ENCODE measurements at regions not wholly inside any gene's neighbourhood (a gene's known extent, or its start where the extent isn't known, plus 50 kb on each side); places are given as distances from the start of the nearest gene placed in this dataset.

DNA sequence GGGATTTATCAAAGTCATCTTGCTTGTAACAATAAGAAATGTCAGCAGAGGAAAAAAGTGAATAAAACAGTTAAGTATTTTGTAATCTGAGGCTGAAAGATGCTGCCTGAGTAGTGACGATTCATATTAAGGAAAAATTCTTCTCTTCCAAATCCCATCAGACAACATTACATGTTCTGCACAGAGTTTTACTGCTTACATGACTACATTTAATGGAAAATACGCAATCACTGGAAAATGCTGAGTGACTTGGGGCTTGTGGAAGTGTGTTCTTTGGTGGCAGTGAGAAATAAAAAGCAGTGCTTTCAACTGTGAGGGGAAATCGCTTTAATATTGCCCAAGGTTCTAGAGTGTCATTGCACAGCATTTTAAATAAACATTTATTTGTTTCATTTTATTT lies 1025.2 kb upstream of the GOT2 start:
- DNase-seq (ENCODE audit: low read depth in 2 of 3, low spot score in 1 of 3) = no peak

DNA sequence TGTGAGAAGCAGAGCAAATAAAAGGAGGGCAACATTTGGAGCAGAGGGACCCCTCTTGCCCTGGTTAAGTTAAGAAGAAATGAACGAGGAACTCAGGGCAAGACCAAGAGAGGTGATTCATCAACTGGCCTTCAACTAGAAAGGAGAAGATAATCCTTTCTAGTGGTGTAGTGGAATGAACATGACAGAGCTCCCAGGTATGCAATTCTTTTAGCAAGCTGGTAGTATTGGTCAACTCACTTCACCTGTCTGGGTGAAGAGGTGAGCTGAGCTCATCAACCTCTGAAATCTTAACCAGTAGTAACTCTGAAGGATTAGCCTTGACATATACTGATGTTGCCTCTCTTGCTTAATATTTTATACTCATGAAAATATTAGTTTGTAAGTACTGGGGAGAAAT lies 1024.7 kb upstream of the GOT2 start:
- no peak for DNase-seq (ENCODE audit: low read depth in 2 of 3, low spot score in 1 of 3)

DNA sequence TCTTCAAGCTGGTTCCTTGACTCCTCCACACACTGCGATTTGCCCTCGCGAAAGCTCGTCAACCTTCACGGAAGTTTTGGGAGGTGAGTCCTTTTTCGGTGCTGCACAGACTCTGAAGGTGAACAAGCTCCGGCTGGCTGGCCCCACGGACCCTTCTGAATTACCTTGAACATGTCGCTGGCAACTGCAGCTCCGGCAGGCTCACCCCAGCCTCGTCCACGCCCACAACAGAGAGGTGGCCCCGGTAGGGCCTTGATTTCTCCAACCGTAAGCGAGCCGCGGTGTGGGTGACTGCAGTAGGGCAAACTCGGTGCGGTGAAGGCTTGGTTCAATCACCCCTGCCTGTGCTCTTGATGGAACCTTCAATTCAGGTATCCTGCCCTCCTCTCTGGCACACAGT lies 1020.7 kb upstream of the GOT2 start:
- no peak for DNase-seq (ENCODE audit: low read depth in 2 of 3, low spot score in 1 of 3)

DNA sequence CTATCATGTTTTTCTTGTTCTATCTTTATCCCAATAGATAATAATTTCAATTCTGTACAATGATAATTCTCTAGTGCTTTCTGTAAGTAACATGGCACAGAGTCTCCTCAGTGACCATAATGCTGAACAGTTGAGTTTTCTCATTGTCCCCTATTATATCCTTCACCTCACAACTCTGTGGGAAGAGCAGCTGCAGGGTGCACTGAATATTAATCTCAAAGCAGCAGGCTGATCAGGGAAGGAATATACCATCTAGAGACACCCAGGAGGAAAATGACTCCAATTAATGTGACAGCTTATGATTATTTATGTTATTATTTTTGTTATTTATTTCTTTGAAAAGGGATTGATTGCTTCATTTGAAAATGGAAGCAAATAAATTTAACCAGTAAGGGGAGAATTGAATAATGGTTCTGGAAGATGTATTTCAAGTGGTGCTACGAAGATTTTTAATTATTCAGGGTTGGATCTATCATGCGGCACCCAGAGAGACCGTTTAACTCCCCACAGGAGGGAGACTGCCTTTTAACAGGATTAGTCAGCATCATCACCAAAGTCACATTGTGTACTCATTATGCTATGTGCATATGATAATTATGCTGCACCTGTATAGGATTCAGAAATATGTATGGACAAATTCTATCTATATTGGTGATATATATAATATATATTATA lies 1015.7 kb upstream of the GOT2 start:
- no peak for DNase-seq (ENCODE audit: low read depth in 2 of 3, low spot score in 1 of 3)

DNA sequence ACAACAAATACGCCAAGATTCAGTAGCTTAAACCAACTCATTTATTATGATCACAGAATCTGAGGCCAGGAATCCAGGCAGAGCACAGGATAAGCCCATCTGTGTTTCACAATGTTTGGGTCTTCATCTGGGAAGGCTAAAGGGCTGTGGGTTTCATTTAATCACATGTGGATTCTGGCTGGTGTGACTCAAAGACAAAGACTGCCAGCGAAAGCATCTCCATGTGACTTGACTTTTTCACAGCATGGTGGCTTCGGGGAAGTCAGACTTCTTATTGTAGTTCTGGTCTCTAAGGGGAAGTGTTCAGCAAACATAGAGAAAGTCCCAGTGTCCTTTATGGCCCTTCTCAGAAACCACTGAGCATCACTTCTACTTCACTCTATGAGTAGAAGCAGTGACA lies 1014.4 kb upstream of the GOT2 start:
- DNase-seq (ENCODE audit: low read depth in 2 of 3, low spot score in 1 of 3) = no peak

DNA sequence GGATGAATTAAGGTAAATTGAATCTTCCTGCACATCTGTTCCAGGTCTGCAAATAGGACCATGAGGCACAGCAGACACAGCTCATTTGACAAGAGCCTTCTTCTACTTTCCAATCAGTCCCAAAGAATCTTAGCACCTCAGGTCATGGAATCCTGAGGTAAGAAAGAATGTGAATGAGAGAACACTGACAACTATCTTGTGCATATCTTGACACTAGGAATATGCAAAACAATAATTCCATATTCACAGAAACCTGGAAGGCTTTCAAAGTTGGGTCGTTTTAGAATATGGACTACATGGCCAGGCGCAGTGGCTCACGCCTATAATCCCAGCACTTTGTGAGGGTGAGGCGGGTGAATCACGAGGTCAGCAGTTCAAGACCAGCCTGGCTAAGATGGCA lies 1009.4 kb upstream of the GOT2 start:
- no peak for DNase-seq (ENCODE audit: low read depth in 2 of 3, low spot score in 1 of 3)

DNA sequence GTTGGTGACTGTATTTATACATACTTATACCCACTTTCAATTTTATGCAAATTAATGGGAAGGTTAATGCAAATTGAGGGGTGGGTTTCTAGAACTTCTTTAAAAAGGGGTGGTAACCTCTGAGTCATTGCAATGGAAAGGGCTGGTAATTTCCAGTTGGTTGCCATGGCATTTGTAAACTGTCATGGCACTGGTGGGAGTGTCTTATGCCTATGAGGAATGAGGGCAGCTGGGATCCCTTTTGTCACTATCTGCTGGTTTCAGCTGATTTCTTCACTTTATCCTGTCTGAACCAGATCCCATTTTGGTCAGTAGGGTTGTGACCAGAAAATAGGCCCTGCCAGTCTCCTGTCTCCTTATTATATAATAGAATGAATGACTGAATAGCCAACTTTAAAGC lies 1006.7 kb upstream of the GOT2 start:
- no peak for DNase-seq (ENCODE audit: low read depth in 2 of 3, low spot score in 1 of 3)

DNA sequence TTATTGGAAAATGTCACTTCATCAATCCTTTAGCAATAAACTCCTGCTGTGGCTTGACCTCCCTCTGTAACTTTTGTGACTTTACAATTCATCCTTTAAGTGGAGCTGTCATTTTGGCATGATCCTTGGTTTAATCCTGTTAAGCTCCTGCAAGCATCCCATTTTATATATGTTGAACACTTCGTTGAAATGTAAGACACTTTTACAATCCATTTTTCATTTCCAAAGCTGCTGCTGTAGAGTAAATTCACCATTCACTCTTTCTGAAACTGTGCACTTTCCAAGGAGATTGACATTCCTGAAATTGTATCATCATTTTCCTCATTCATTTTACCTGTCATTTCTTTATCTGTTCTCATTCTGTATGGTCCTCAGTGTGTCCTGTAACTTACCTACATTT lies 1003.2 kb upstream of the GOT2 start:
- DNase-seq (ENCODE audit: low read depth in 2 of 3, low spot score in 1 of 3) = no peak

DNA sequence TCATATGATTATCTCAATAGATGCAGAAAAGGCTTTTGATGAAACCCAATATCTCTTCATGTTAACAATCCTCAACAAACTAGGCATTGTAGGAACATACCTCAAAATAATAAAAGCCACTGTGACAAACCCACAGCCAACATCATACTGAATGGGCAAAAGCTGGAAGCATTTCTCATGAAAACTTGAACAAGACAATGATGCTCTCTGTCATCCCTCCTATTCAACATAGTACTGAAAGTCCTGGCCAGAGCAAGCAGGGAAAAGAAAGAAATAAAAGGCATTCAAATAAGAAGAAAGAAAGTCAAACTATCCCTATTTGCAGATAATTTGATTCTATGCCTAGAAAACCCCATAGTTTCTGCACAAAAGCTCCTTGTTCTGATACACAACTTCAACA lies 999.2 kb upstream of the GOT2 start:
- DNase-seq (ENCODE audit: low read depth in 2 of 3, low spot score in 1 of 3) = no peak

DNA sequence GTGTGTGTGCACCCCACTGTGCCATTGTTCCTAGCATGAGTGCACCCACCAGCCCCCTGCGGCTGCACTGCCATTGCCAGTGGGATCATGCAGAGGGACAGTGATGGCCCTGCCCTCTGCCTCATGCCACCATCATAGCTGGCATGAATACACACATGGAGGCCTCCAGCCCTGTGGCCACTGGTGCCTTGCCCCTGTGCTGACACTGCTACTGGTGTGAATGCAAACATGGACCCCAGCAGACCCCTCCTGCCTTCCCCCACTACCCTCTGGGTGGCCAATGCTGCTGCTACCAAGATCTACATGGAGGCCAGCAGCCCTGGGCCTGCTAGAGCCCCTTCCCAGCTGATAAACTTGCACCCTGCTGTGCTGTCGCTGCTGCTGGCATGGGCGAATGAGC lies 995.5 kb upstream of the GOT2 start:
- no peak for DNase-seq (ENCODE audit: low read depth in 2 of 3, low spot score in 1 of 3)

DNA sequence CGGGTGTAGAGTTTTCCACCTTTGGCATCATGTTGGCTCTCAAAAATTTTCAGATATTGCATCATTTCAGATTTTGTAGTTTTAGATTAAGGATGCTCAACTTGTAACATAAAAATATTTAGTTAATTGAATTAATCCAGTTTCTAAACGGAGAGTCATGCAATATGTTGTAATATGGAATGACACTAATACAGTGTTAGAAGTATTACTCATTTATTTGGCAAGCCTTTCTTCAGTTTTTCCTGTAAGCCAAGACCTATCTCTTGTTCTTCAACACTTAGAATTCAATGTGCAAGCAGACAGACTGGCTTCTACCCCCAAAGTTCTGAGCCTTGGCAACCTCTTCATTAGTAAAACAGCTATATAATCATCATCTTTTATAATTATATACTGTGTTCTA lies 985.0 kb upstream of the GOT2 start:
- no peak for DNase-seq (ENCODE audit: low read depth in 2 of 3, low spot score in 1 of 3)

DNA sequence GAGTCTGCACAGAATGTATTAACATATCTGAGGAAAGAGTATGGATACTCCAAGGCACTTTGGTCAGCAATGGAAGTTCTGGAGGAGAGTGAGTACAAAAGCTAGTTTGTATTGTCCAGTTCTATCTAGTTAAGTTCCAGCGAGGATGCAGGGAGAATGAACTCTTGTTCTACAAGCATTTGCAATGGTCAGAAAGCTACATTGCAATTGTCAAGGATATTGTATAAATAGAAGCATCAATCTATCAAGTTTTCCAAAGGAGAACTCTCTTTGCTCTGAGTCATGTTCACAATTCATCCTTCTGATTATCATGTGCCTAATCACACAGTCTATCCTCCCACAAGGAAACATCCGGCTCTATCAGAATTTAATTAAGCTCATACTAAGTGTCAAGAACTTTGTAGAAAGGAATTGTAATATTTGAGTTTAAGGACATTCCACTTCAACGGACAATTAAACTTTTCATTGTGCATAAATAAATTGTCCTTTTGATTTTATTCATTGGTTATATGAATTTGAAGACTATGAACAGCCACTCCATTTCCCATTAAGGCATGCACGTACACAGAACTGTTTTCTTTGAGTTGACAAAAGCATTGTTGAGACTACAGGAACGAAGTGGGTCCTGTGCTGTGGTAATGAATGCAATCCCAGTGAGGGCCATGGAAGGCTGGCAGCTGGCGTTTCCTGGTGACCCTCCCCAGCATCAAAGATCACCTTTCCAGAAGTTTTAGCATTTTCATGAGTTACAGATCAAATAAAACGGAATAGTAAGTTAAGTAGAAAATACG lies 973.5 kb upstream of the GOT2 start:
- no peak for DNase-seq (ENCODE audit: low read depth in 2 of 3, low spot score in 1 of 3)

DNA sequence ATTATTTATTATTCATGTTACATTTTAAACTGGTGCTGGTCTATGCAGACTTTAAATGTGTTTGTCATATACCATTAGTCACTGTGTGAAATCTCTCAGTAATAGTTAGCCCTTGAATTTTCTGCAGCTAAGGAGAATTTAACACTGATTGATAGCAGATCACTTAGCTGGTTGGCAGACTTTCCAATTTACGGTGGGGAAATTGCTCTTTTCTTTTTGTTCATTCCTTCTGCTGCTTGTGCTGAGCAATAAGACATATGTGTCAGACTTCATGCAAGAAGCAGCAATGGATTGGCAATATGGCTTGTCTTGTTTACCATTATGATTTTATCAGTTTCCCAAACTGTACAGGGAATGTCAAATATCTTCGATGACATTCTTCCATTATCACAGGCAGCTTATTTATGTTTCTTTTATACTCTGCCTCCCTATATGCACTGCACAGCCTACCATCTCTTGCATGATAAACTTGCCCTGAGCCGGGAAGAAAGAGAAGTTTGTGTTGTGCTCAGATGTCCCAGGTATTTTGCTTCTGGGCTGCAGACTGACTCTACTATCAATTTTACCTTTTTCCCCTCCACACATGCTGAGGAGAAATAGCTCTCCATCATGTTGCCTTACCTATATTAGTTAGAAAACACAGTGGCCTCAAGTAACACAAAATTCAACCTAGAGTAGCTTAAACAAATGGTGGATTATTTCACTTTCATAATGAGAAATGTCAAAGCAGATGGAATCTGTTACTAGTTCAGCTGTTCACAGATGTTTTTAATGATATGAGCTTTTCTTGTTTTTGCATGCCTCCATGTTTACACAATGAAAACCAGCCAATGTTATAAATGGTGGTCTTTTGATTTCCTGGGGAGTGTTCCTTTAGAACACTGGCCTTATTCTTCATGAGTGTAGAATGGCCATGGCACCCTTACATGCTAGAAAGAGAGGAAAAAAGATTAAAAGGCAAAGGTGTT lies 968.1 kb upstream of the GOT2 start:
- DNase-seq (ENCODE audit: low read depth in 2 of 3, low spot score in 1 of 3) = no peak

DNA sequence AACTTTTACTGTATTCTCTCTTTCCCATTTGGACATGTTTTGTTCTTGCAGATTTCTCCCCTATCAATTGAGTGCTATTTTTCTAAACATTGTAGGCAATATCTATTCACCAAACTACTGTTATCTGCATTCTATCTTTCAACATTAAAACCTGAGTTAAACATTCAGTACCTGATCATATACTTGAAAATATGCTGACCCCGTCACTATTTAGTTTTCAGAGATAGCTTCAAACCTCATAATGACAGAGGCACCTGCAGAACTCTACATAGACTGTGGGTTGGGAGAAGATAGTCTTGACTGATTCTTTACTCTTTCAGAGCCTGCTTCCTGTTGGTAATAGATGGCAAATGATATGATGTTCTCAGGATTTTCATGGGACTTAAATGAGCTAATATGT lies 965.7 kb upstream of the GOT2 start:
- DNase-seq (ENCODE audit: low read depth in 2 of 3, low spot score in 1 of 3) = no peak

DNA sequence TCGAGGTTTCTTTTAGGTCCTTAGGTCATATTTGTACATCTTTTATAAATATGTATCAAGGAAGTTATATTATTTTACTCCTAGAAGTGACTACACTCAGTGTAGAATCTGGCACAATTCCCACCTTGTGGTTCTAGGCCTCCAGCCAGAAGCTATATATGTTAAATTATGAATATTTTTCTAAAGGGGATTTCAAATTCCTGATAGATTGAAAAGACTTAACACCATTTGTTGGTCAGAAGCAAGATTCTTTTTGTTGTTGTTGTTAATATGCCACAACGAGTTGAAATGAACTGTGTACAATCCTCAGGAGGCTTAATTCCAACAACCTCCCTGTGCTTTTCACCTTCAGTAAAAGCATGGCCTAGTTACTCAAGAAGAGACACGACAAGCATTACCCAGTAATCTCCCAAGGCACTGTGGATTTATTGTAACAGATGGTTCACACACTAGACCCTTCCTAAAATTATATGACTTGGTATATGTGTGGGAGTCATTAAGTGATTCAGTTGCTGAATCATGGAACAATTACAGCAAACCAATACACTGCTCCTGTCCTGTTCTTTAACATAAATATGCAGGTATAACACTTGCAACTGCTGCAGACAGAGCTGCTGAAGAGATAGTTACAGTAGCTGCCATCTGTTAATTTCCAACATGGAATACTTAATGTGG lies 964.4 kb upstream of the GOT2 start:
- DNase-seq (ENCODE audit: low read depth in 2 of 3, low spot score in 1 of 3) = no peak

DNA sequence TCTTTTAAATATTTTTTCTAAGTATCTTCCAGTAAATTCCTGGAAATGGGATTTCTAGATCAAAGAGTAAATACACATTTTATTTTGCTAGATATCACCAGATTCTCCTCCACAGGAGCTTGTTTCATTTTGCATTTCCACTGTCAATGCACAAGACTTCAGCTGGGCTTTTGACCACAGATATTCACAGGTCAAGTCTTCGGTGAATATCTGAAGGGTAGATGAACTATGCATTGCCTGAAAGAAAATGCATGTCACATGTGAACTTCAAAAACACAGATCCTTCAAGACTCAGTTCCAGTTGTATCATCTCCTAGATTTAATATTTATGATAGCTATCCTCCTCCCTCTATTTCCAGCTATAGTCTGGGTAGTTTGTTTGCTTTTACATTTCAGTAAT lies 963.6 kb upstream of the GOT2 start:
- no peak for DNase-seq (ENCODE audit: low read depth in 2 of 3, low spot score in 1 of 3)

DNA sequence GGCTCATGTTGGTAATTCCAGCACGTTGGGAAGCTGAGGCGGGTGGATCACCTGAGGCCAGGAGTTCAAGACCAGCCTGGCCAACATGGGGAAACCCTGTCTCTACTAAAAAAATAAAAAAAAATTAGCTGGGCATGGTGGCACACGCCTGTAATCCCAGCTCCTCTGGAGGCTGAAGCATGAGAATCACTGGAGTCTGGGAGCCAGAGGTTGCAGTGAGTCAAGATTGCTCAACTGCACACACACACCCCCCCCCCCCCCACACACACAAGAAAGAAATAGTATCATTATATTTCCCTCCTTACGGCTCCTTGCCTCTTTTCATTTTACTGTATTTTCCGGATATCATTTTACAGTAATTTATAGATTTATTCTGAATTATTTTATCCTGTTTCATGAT lies 963.1 kb upstream of the GOT2 start:
- DNase-seq (ENCODE audit: low read depth in 2 of 3, low spot score in 1 of 3) = no peak

DNA sequence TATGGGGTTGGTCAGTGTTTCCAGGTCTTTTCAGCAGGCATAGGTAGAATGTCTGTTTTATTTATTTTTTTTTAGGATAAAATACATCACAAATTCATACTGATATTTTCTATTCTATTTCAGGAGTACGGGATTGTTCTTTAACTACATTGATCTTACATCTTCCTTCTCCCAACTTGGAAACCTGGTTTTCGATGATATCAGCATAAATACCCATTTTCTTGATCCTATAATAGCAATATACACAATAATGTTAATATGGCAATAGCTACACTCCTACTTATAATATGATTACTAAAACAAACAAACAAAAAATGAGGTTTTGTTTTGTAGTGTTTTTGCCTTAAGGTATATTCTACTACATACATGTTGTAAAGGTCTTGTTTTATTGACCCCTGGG lies 962.4 kb upstream of the GOT2 start:
- no peak for DNase-seq (ENCODE audit: low read depth in 2 of 3, low spot score in 1 of 3)

DNA sequence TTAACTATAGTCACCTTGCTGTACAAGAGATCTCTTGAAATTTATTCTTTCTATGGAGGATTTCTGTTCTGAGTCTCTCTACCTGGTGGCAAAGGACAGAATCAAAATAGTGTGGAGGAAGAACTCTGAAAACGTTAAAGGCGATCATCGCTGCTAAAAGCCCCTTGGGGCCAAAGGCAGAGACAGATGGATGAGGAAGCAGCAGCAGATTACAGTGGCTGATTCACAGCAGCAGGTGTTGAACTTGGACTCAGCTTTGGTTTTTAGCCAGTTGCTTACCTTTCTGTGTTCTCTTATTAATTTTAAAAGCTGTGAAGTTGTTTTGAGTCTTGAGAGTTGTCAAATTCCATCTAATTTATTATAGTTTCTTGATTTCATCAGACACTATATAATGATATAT lies 956.1 kb upstream of the GOT2 start:
- no peak for DNase-seq (ENCODE audit: low read depth in 2 of 3, low spot score in 1 of 3)

DNA sequence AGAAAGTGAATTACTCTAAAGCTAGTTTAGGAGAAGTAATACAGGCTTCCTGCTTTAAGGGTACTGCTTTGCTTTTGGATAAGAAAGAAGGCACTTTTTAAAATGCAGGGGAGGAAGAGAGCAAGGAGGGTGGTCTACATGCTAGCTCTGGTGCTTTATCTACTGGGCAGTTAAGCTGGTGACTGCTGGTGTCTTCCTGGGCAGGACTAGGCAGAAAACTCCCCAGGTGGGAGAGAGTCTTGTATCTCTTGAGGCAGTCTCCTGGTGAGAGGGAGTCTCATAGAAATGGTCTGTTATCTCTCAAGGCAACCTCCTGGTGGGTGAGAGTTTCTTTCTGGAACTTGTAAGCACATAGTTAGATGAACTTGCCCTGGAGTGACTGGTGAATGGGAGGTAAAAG lies 953.9 kb upstream of the GOT2 start:
- DNase-seq (ENCODE audit: low read depth in 2 of 3, low spot score in 1 of 3) = no peak

DNA sequence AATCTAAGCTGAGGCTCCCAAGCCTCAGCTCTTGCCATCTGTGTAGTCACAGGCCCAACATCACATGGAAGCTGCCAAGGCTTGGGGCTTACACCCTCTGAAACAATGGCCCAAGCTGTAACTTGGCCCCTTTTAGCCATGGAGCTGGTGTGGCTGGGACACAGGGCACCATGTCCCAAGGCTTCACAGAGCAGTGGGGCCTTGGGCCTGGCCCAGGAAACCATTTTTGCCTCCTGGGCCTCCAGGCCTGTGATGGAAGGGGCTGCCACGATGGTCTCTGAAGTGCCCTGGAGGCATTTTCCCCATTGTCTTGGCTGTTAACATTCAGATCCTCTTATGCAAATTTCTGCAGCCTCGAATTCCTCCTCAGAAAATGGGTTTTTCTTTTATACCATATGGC lies 952.3 kb upstream of the GOT2 start:
- DNase-seq (ENCODE audit: low read depth in 2 of 3, low spot score in 1 of 3) = no peak
